ENCODE measurements at regions not wholly inside any gene's neighbourhood (a gene's known extent, or its start where the extent isn't known, plus 50 kb on each side); places are given as distances from the start of the nearest gene placed in this dataset.
"Not testable (repeated sequence)": the region's sequence is repeated elsewhere in the genome, so short reads cannot be mapped to it uniquely, and the experiment has no call there.

DNA sequence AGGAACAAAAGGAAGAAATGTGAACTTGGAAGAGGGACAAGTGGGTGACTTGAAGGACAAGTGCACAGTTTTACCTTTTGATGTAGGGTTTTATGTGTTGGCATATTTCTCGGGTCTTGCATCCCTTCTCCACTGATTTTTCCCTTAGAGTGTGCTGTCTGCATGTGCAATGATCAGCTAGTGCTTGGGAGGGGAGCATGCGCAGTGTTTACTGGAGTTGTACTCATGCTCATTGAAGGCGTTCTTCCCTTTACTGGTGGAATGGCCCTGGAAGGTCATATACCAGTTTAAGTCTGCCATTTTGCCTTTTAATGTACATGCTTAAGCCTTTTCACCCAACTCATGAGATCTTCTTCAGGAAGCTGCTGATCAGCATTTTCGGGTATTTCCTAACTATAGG, 1168.0 kb downstream of the SUCLG1 start:
- no peak for DNase-seq

DNA sequence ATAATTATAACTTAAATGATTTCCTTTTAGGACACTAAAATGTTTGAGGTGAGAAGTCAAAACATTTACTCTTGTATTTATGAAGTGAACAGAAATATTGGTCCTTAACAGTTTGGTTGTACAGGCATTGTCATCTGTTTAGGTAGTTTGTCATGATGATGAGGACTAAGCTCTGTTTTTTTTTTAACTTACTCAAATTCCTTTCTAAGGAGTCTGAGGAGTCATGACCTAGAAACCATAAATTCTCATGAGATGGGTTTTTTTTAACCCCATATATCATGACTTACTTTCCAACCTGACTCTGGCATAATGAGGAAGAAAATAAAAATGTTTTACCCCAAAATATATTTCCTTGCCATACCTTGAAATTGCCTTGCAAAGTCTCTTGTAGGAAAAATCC, 1176.2 kb downstream of the SUCLG1 start:
- no peak for DNase-seq

DNA sequence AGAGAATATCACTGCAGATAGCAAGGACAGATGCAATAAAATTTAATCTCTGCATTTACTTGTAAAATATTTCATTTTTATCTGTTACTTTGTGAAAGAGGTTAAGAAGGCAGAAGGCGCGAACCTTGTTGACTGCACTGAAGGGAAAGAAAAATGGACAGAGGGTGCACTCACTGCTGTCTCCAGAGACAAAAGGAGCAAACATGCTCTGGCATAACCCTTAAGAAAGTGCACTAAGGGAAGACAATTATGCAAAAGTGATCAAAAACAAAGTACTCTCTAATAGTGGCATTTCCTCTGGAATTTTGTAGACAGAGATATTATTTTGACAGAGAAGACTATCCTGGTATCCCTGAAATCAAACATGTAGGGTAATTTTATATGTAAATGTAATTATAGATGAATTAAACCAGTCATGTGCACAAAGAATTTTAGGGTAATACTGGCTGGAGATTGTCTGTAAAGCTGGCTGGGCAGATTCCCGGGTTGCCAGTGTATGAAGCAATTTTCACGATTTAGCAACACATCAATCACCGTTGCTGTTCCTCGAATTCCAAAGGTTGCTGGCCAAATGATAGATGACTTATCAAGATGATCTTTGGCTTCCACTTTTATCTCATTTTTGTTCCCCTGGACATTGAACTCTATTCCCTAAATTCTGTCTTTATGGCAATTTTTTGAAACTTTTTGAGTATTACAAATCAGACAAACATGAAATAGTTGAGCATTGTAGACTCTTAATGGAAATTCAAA, 1176.9 kb downstream of the SUCLG1 start:
- no peak for DNase-seq

DNA sequence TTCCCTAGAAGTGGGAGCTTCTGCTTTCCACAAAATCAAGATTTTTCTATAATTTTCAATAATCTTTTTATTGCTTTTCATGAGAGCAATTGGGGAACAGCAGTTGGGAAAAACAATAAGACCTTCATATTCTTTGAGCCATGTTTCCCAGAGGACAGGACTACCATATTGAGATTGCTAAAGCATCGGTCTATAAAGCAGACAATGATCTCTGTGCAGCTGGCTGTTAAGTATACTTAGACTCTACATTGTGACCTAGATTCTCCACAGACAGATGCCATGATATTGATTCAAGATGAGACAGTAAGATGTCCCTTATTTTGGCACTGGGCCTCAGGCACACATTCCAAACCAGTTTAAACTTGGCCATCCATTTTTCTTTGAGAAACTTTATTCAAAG, 1178.7 kb downstream of the SUCLG1 start:
- DNase-seq: no peak

DNA sequence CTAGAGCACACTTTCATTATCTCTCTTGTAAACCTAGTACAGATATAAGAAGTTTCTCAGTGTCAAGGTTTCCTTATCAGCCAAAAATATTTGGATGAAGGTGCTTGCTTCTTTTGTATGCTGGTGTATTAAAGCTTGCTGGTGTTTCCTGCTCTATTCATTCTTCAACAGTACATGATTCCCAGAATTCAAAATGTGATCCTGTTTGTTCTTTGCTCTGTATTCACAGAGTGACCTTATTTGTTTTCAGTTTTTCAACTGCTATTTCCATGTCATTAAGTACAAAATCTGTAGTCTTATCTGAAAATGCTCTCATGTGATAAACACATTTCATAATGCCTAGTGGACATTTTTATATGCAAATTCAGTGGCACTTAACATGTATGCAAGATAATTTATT, 1185.8 kb downstream of the SUCLG1 start:
- DNase-seq: no peak

DNA sequence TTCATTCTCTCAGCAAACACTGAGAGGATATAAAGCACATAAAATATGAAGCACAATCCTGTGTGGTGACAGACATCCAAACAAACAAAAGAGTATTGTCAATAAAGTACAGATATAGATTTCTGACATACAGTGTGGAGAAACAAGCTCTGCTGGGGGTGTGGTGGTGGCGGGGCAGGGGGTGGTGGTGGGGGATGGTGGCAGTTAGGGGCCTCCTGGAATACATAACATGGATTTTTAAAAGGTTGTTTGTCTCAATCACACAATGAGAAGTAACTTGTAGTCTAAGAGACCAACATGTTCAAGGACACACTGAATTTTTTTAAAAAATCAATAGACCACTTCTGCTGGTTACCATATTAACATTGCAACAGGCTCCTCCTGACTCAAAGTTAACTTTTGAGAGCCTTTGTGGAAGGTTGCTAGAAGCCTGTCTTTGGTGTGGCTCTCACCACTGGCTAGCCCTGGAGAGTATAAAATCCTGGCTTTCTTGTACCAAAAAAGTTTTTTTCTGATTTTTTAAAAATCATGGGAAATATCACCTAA, 1197.4 kb downstream of the SUCLG1 start:
- no peak for DNase-seq

DNA sequence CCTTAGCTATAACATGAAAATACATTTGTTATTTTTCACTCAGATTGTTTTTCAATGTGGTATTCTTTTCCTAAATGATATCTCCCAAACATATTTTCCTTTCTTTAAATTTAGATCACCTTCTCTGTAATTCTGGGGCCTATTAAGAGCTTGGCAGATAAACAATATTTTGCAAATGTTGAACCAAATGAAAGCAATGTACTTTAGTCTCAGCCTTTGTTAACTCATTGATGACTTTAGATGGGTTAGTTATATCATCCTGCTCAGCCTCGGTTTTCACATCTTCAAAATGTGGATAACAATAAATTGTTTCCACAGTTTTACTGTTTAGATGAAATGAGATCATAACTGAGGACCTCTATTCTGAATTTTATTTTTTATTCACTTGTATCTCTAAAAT, 1205.2 kb downstream of the SUCLG1 start:
- no peak for DNase-seq

DNA sequence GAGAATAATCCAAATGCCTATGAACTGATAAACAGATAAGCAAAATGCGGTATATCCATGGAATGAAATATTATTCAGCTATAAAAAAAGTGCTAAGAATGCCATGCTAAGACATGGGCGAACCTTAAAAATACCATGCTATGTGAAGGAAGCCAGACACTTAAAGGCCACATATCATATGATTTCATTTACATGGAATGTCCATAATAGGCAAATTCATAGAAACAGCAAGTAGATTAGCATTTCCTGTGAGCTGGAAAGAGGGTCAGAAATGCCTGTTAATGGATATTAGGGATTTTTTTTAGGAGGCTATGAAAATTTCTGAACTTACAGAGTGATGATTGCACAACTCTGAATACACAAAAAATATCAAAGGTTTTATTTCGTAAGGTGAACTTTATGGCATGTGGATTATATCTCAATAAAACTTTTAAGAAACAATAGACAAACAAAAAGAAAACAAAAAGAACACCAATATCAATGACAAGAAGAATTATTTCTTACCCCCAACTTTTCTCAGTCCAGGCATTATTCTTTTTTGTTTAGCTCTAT, 1207.7 kb downstream of the SUCLG1 start:
- DNase-seq: no peak

DNA sequence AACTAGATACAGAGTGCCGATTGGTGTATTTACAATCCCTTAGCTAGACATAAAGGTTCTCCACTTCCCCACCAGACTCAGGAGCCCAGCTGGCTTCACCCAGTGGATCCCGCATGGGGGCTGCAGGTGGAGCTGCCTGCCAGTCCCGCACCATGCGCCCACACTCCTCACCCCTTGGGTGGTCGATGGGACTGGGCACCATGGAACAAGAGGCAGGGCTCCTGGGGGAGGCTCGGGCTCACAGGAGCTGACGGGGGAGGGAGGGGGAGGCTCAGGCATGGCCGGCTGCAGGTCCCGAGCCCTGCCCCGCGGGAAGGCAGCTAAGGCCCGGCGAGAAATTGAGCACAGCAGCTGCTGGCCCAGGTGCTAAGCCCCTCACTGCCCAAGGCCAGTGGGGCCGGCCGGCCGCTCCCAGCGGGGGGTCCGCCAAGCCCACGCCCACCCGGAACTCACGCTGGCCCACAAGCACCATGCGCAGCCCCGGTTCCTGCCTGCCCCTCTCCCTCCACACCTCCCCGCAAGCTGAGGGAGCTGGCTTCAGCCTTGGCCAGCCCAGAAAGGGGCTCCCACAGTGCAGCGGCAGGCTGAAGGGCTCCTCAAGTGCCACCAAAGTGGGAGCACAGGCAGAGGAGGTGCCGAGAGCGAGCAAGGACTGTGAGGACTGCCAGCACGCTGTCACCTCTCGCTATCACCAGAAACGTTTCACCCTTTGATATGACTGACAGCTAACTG, 1213.1 kb downstream of the SUCLG1 start:
- not testable (repeated sequence) for DNase-seq

DNA sequence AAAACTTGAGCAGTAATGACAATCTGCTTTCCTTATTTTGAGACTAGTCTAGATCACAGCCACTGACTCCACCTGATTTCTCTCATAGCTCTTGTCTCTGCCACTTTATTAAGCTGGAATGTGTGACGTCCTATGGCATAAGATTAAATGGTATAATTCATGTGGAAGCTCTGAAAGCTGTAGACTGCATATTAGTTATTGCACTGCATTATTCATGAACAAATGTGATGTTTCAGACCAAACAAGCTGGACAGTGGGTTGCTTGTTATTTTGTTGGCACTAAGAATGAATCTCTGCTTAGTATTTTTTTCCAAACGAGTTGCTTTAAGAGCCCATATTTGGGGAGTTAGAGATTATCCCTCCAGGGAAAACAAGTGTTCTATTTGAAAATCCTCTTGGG, 1218.5 kb downstream of the SUCLG1 start:
- DNase-seq: peak in 1 of 58 donors; percentile 15

DNA sequence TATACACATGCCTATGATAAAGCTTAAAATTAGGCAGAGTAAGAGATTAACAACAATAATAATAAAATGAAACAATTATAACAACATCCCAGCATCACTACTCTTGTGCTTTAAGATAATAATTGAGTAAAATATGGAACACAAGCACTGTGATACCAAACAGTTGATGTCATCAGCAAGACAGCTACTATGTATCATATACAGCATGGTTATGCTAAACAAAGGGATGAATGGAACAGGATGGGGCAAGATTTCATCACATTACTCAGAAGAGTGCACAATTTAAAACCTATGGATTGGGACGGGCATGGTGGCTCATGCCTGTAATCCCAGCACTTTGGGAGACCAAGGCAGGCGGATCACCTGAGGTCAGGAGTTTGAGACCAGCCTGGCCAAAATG, 1221.0 kb downstream of the SUCLG1 start:
- DNase-seq: no peak

DNA sequence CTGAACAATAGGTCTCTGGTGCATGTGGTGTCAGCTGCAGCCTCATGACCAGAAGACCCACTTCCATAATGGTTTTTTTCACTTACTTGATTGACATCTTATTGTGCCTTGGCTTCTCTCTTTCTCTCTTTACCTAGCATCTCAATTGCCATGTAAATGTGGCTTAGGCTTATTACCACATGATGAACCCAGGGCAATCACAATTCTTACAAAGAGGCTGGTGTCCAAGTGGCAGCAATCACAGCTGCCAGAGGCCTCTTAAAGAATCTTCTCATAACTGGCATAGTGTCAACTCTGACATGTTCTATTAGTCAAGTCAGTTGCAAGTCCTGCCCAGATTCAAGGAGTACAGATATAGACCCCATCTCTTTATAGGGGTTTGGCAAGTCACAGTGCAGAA, 1224.8 kb downstream of the SUCLG1 start:
- no peak for DNase-seq

DNA sequence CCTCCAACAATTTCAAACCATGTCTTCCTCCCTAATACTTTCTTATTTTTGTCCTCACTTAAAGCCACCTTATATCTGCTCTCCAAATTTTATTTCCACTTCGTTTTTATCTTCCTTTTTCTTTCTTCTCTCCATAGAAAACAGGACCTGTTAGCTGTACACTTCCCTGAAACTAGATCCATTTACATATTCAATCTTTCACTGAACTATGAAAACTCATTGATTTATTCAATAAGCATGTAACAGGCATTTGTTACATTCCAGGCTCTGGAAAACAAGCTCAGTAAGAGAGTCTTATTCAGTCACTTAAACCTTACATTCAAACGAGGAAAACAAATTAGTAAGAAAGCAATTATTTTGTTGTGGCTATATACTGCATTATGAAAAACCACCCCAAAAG, 1225.3 kb downstream of the SUCLG1 start:
- no peak for DNase-seq

DNA sequence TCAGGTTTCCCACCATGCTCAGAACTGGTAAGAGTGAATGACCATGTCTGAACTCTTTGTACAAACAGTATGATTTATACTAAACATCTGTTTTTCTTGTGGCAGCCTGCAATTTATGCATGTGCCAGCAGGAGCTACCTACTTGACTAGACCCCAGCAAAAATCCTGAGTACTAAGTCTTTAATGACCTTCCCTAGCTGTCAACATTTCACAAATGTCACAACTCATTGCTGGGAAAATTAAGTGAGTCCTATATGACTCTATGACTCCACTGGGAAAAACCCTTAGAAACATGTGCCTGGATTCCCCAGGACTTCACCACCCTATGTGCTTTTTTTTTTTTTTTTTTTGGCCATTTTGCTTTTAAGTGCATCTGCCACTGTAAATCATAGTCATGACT, 1225.8 kb downstream of the SUCLG1 start:
- no peak for DNase-seq

DNA sequence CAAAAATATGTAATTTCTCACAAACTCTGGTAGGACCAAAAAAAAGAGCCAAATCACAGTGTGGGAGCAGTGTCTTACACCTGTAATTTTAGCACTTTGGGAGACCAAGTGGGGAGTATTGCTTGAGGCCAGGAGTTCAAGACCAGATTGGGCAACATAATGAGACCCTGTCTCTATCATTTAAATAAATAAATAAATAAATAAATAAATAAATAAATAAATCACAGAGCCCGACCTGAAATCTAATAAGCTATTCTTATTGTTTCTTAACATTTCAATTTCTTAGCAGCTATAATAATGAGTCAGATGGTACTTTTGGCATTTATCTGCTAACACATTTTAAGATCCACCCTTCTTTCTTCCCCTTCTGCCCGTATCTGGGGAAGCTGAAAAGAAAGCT, 1229.6 kb downstream of the SUCLG1 start:
- no peak for DNase-seq

DNA sequence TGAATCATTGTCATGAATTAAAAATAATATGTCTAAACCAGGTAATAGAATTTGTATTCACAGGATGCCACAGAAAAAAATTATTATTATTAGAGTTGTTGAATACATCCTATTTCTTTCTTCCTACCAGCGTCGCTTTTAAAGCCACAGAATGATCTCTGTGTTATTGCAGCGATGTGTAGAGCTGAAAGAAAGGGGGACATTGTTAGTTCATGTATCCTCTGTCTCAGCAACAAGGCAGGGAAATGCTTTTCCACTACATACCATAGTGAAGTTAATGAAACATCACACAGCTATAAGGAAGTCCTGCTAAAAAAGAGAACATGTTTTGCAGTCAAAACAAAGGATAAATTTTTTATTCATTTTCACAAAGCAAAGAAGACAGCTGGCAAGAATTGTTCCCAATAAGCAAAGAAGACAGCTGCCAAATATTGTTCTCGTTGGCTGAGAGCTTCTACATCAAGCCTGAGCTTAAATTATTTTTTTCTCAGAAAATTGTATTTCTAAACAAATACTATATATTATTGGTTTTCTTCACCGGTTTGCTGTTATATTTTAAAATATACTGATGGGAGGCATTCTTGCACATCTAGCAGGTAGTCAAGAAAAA, 1234.4 kb downstream of the SUCLG1 start:
- peak in 1 of 58 donors; percentile 5 for DNase-seq

DNA sequence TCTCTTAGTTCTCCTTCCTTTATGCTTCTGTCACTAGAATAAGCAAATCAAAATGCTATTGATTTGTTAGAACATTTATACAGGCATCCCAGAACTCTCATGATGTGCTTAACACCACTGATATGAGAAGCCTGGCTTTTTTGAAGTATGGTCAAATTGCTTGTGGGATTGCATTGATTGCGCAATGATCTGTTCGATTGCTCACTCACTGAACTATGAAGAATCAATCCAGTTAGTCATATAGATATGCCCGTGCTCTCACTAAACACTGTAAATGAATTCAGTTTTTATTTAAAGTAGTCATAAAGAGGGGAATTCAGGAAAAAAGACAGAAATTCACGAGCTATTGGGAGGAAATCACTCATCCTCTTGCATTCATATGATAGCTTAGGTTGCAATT, 1237.8 kb downstream of the SUCLG1 start:
- no peak for DNase-seq

DNA sequence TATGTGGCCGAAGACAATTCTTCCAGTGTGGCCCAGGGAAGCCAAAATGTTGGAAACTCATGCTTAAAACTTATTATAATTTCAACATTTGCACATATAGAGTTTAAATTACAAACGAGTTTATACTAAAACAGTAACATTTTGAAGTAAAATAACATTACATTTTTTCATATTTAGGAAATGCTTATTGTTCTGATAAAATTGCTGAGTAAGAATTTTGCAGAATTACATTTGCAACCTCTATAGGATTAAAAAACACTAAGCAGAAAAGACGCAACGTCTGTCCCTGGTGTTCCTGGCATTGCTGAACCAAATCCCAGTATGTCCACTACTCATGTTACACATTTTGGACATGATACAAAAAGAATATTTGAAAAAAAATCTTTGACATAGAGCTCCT, 1241.2 kb downstream of the SUCLG1 start:
- no peak for DNase-seq

DNA sequence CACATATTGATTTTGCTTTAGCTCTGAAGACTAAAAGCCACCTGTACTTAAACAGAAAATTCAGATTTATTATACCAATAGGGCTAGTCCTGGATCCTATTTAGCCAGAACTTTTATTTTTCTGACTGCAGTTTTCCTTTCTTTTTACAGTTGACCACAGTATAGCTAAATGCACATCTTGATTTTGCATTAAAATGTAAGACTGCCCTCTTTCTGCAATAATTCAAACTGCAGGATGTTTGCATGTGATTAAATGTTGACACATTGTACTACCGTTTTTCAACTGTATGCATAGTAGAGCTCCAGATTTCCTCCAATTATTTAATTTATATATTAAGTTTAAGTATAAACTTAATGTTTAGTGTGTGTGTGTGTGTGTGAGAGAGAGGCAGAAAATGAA, 1262.9 kb downstream of the SUCLG1 start:
- DNase-seq: peak in 2 of 58 donors; percentile 8

DNA sequence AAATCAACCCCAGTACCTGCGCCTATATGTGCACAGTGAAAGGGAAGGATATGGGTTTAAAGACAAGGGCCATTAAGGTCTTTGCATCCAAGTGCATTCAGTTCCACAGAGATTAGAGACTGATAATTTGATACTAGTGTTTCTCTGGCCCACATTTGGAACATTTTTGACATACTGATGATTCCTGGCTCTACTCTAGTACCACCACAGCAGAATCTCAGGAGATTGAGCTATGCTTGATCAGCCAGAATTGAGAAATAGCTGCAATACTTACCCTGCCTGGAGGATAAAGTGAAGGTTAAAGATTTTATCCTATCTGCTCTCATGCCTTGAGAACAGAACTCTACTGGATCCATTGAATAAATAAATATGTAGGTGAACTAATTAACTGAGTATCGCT, 1267.8 kb downstream of the SUCLG1 start:
- no peak for DNase-seq

DNA sequence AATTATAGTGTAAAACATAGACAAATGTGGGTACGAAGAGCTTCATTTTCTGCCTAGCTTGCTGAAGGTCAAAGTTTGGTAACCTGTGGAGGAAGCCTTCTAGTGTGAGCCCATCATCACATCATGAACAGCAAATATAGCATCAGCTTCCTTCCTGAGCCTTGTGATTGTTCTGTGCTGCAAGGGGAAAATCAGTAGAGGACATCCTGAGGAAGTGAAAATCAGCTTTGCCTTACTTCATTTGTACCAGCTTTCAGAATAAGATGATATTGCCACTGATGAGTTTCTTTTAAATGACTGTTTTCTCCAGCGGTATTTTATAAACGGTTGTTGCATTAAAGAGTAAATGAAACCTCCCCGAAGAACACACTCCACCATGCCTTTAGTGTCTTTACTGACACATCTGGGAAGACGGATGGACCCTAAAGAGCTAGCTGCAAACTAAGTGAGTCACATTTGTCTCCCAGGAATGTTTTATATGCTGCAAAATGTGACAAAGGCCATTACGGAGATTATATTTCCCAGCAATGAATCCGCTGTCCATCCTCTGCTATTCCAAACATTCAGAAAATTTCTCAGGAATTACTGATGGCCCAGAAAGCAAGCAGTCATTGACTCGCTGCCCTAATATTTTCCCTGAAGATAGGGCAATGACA, 1272.8 kb downstream of the SUCLG1 start:
- no peak for DNase-seq

Data from anterior cingulate cortex (tissue), 58 donors.